Astrocyte (in vitro differentiated cells and primary cell): ENCODE measurements at regions not wholly inside any gene's neighbourhood (a gene's known extent, or its start where the extent isn't known, plus 50 kb on each side); places are given as distances from the start of the nearest gene placed in this dataset.

ENCODE experiments used
- DNase-seq: peaks from one replicate; pipeline ENCODE4 v3.0.0-alpha.2; 2010; ENCODE audit warnings: low read depth
- FAIRE-seq: peaks from 2 replicates; lab custom pipeline; 2011; peaks lifted over from hg19 to GRCh38; lab: Jason Lieb, UNC
- H2AFZ ChIP-seq: 2 replicates; pipeline ENCODE4 v1.6.0; 2012; ENCODE audit warnings: low read depth, low read length, inconsistent platforms
- H3K27ac ChIP-seq: 2 replicates; pipeline ENCODE4 v1.5.1; 2011; ENCODE audit warnings: low read depth, low read length, inconsistent platforms
- H3K27me3 ChIP-seq: 2 replicates; pipeline ENCODE4 v1.6.0; 2011; ENCODE audit warnings: low read length, inconsistent platforms; ENCODE audit not compliant: insufficient read depth
- H3K36me3 ChIP-seq: 2 replicates; pipeline ENCODE4 v1.5.1; 2011; ENCODE audit warnings: low read length, inconsistent platforms; ENCODE audit not compliant: insufficient read depth
- H3K4me1 ChIP-seq: 2 replicates; pipeline ENCODE4 v1.5.1; 2011; ENCODE audit warnings: low read length, inconsistent platforms; ENCODE audit not compliant: insufficient read depth
- H3K4me2 ChIP-seq: 2 replicates; pipeline ENCODE4 v1.6.0; 2012; ENCODE audit warnings: low read length, inconsistent platforms
- H3K4me3 ChIP-seq: 2 replicates; pipeline ENCODE4 v1.5.1; 2011; ENCODE audit warnings: low read depth, mild to moderate bottlenecking, low read length, inconsistent platforms; ENCODE audit not compliant: insufficient read depth
- H3K79me2 ChIP-seq: 2 replicates; pipeline ENCODE4 v1.6.0; 2012; ENCODE audit warnings: mild to moderate bottlenecking, low read length, inconsistent platforms; ENCODE audit not compliant: insufficient read depth
- H3K9ac ChIP-seq: 2 replicates; pipeline ENCODE4 v1.6.0; 2012; ENCODE audit warnings: mild to moderate bottlenecking, low read length, inconsistent platforms
- H3K9me3 ChIP-seq: 2 replicates; pipeline ENCODE4 v1.5.1; 2012; ENCODE audit warnings: low read depth, mild to moderate bottlenecking, low read length, inconsistent platforms; ENCODE audit not compliant: insufficient read depth
- H4K20me1 ChIP-seq: 2 replicates; pipeline ENCODE4 v1.6.0; 2012; ENCODE audit warnings: low read length, inconsistent platforms; ENCODE audit not compliant: insufficient read depth
- H3K27ac Mint-ChIP-seq: one replicate; pipeline ENCODE4 v1.8.0; 2021; ENCODE audit warnings: mild to moderate bottlenecking, mixed read lengths; ENCODE audit not compliant: unreplicated experiment
- H3K27me3 Mint-ChIP-seq: one replicate; pipeline ENCODE4 v1.8.0; 2021; ENCODE audit warnings: low read depth, mixed read lengths; ENCODE audit not compliant: unreplicated experiment
- H3K36me3 Mint-ChIP-seq: one replicate; pipeline ENCODE4 v1.8.0; 2021; ENCODE audit warnings: low read depth, mixed read lengths; ENCODE audit not compliant: unreplicated experiment
- H3K4me1 Mint-ChIP-seq: one replicate; pipeline ENCODE4 v1.8.0; 2021; ENCODE audit warnings: low read depth, mixed read lengths; ENCODE audit not compliant: unreplicated experiment
- H3K4me3 Mint-ChIP-seq: one replicate; pipeline ENCODE4 v1.8.0; 2021; ENCODE audit warnings: mild to moderate bottlenecking, moderate library complexity, mixed read lengths; ENCODE audit not compliant: unreplicated experiment
- H3K9me3 Mint-ChIP-seq: one replicate; pipeline ENCODE4 v1.8.0; 2021; ENCODE audit warnings: mild to moderate bottlenecking, mixed read lengths; ENCODE audit not compliant: unreplicated experiment
- CTCF ChIP-seq: IDR thresholded peaks from 2 replicates; pipeline ENCODE4 v1.5.1; 2011; ENCODE audit warnings: low read depth, mild to moderate bottlenecking, inconsistent platforms, low read length, moderate library complexity; ENCODE audit not compliant: insufficient read depth
- EZH2 ChIP-seq: IDR thresholded peaks from 2 replicates; pipeline ENCODE4 v1.6.1; 2012; ENCODE audit warnings: mild to moderate bottlenecking, low read length, inconsistent platforms; ENCODE audit not compliant: insufficient read depth

GRCh38 chr10:57300718-57301117, 939.7 kb upstream of the ZWINT start:
- no peaks in the 10 kb centered on the region for H3K4me1 Mint-ChIP-seq
- H3K79me2 ChIP-seq = no peaks in the 10 kb centered on the region
- FAIRE-seq (no peak), DNase-seq (no peak)
- H3K9me3 ChIP-seq = no peaks in the 10 kb centered on the region
- H2AFZ ChIP-seq = no peak overlapping the region
- H3K27me3 Mint-ChIP-seq = no peaks in the 10 kb centered on the region
- no peaks in the 10 kb centered on the region for H4K20me1 ChIP-seq
- no peak overlapping the region for H3K9ac ChIP-seq
- H3K27ac ChIP-seq = no peak overlapping the region
- no peaks in the 10 kb centered on the region for H3K27me3 ChIP-seq
- no peaks in the 10 kb centered on the region for H3K36me3 Mint-ChIP-seq
- no peaks in the 10 kb centered on the region for H3K9me3 Mint-ChIP-seq
- H3K4me3 Mint-ChIP-seq = no peak overlapping the region
- no peak overlapping the region for H3K27ac Mint-ChIP-seq
- no peaks in the 10 kb centered on the region for H3K4me1 ChIP-seq
- no peak overlapping the region for H3K4me2 ChIP-seq
- no peak for TF ChIP-seq EZH2
- no peak for TF ChIP-seq CTCF
- H3K36me3 ChIP-seq = no peaks in the 10 kb centered on the region
- H3K4me3 ChIP-seq = no peak overlapping the region

- H3K36me3 Mint-ChIP-seq = no peaks in the 10 kb centered on the region
- no peak for TF ChIP-seq EZH2
- no peak overlapping the region for H3K4me3 ChIP-seq
- H3K4me1 Mint-ChIP-seq = no peaks in the 10 kb centered on the region
- no peaks in the 10 kb centered on the region for H3K27me3 ChIP-seq
- no peak overlapping the region for H3K27ac Mint-ChIP-seq
- H3K9me3 Mint-ChIP-seq = no peaks in the 10 kb centered on the region
- H3K79me2 ChIP-seq = no peaks in the 10 kb centered on the region
- peaks cover 2% of the 10 kb centered on the region for H3K9me3 ChIP-seq
- no peaks in the 10 kb centered on the region for H4K20me1 ChIP-seq
- DNase-seq (no peak), FAIRE-seq (no peak)
- H3K4me2 ChIP-seq = no peak overlapping the region
- H3K27ac ChIP-seq = no peak overlapping the region
- no peak overlapping the region for H3K9ac ChIP-seq
- no peak overlapping the region for H2AFZ ChIP-seq
- no peaks in the 10 kb centered on the region for H3K36me3 ChIP-seq
- no peaks in the 10 kb centered on the region for H3K27me3 Mint-ChIP-seq
- no peak overlapping the region for H3K4me3 Mint-ChIP-seq
- no peaks in the 10 kb centered on the region for H3K4me1 ChIP-seq
Measured at GRCh38 chr10:57294698-57295097, 933.6 kb upstream of the ZWINT start.

- H3K36me3 Mint-ChIP-seq = no peaks in the 10 kb centered on the region
- H3K9me3 Mint-ChIP-seq = no peaks in the 10 kb centered on the region
- no peaks in the 10 kb centered on the region for H3K36me3 ChIP-seq
- no peaks in the 10 kb centered on the region for H3K4me1 ChIP-seq
- no peak overlapping the region for H2AFZ ChIP-seq
- H3K4me3 ChIP-seq = no peak overlapping the region
- peaks cover 2% of the 10 kb centered on the region for H3K9me3 ChIP-seq
- H4K20me1 ChIP-seq = no peaks in the 10 kb centered on the region
- H3K4me3 Mint-ChIP-seq = no peak overlapping the region
- H3K27ac Mint-ChIP-seq = no peak overlapping the region
- H3K4me2 ChIP-seq = no peak overlapping the region
- no peak for DNase-seq
- no peak overlapping the region for H3K9ac ChIP-seq
- no peak overlapping the region for H3K27ac ChIP-seq
- H3K27me3 Mint-ChIP-seq = no peaks in the 10 kb centered on the region
- H3K27me3 ChIP-seq = no peaks in the 10 kb centered on the region
- TF ChIP-seq EZH2 (no peak), CTCF (no peak)
- H3K4me1 Mint-ChIP-seq = no peaks in the 10 kb centered on the region
- no peak for FAIRE-seq
- H3K79me2 ChIP-seq = no peaks in the 10 kb centered on the region
Measured at GRCh38 chr10:57288754-57289153, 927.7 kb upstream of the ZWINT start.
